Activated naive CD4-positive, alpha-beta T cell treated with anti-CD3 and anti-CD28 coated beads, Interleukin-2, amount 50 U/mL, for 72 hours (primary cell): ENCODE measurements at regions not wholly inside any gene's neighbourhood (a gene's known extent, or its start where the extent isn't known, plus 50 kb on each side); places are given as distances from the start of the nearest gene placed in this dataset.
"Not testable (repeated sequence)": the region's sequence is repeated elsewhere in the genome, so short reads cannot be mapped to it uniquely, and the experiment has no call there.

Experiments
- ATAC-seq, 2 donors: fragments of 150-1000 bp; cut with Tn5 transposase; 2 replicates each; pipeline ENCODE4 v1.10.0; 2021; ENCODE audit warnings: mild to moderate bottlenecking in 2 of 2, moderate library complexity in 2 of 2
- DNase-seq, 2 donors: peaks; one replicate each; pipeline ENCODE4 v3.0.0; 2021 to 2022; ENCODE audit warnings: low spot score in 2 of 2
- H3K27ac Mint-ChIP-seq, 2 donors: one replicate each; pipeline ENCODE4 v1.8.0; 2022; ENCODE audit warnings: mild to moderate bottlenecking in 2 of 2, mixed read lengths in 2 of 2
- H3K36me3 Mint-ChIP-seq, 2 donors: one replicate each; pipeline ENCODE4 v1.8.0; 2022; ENCODE audit warnings: mixed read lengths in 2 of 2
- H3K9me3 Mint-ChIP-seq, 2 donors: one replicate each; pipeline ENCODE4 v1.8.0; 2022; ENCODE audit warnings: mixed read lengths in 2 of 2

GRCh38 chr2:103383541-103383940 is 621.7 kb downstream of the TMEM182 start:
- no peak for DNase-seq
- no peak for ATAC-seq
- H3K9me3 Mint-ChIP-seq: peaks cover 7 to 13% of the 10 kb centered on the region in 2 donors
- no peak overlapping the region for H3K27ac Mint-ChIP-seq
- H3K36me3 Mint-ChIP-seq: peaks cover 2 to 4% of the 10 kb centered on the region in 2 donors

GRCh38 chr2:103386872-103387271 is 625.0 kb downstream of the TMEM182 start:
- Mint-ChIP-seq H3K27ac (no peak overlapping the region), H3K9me3 (peaks cover 5 to 12% of the 10 kb centered on the region in 2 donors), H3K36me3 (no peaks in the 10 kb centered on the region)
- ATAC-seq: no peak
- no peak for DNase-seq

GRCh38 chr2:103387888-103388287 is 626.1 kb downstream of the TMEM182 start:
- no peak for ATAC-seq
- no peak overlapping the region for H3K27ac Mint-ChIP-seq
- H3K36me3 Mint-ChIP-seq: no peaks in the 10 kb centered on the region
- peaks cover 5 to 8% of the 10 kb centered on the region in 2 donors for H3K9me3 Mint-ChIP-seq
- no peak for DNase-seq

GRCh38 chr2:103396152-103396551 is 634.3 kb downstream of the TMEM182 start:
- ATAC-seq: no peak
- no peaks in the 10 kb centered on the region for H3K9me3 Mint-ChIP-seq
- H3K27ac Mint-ChIP-seq: no peak overlapping the region
- no peak for DNase-seq
- H3K36me3 Mint-ChIP-seq: no peaks in the 10 kb centered on the region

- DNase-seq (no peak), ATAC-seq (no peak)
- Mint-ChIP-seq H3K27ac (no peak overlapping the region), H3K9me3 (peaks cover 0 to 4% of the 10 kb centered on the region in 2 donors), H3K36me3 (no peaks in the 10 kb centered on the region)
These were observed 639.8 kb downstream of the TMEM182 start for GRCh38 chr2:103401621-103402020.

GRCh38 chr2:103402336-103402735 is 640.5 kb downstream of the TMEM182 start:
- Mint-ChIP-seq H3K9me3 (peaks cover 0 to 4% of the 10 kb centered on the region in 2 donors), H3K27ac (no peak overlapping the region), H3K36me3 (no peaks in the 10 kb centered on the region)
- no peak for ATAC-seq
- DNase-seq: no peak

GRCh38 chr2:103402944-103403343 is 641.1 kb downstream of the TMEM182 start:
- ATAC-seq: no peak
- H3K9me3 Mint-ChIP-seq: peaks cover 0 to 4% of the 10 kb centered on the region in 2 donors
- no peak overlapping the region for H3K27ac Mint-ChIP-seq
- no peaks in the 10 kb centered on the region for H3K36me3 Mint-ChIP-seq
- no peak for DNase-seq

GRCh38 chr2:103403388-103403787 is 641.6 kb downstream of the TMEM182 start:
- H3K27ac Mint-ChIP-seq, DNase-seq, H3K36me3 Mint-ChIP-seq, H3K9me3 Mint-ChIP-seq, ATAC-seq: not testable (repeated sequence)

- ATAC-seq (no peak), DNase-seq (no peak)
- peaks cover 0 to 3% of the 10 kb centered on the region in 2 donors for H3K36me3 Mint-ChIP-seq
- H3K27ac Mint-ChIP-seq: no peak overlapping the region
- peaks cover 8 to 11% of the 10 kb centered on the region in 2 donors for H3K9me3 Mint-ChIP-seq
These were observed 648.4 kb downstream of the TMEM182 start for GRCh38 chr2:103410221-103410620.

GRCh38 chr2:103419506-103419905 is 657.7 kb downstream of the TMEM182 start:
- Mint-ChIP-seq H3K27ac (no peak overlapping the region), H3K36me3 (peaks cover 0 to 4% of the 10 kb centered on the region in 2 donors), H3K9me3 (peaks cover 12 to 13% of the 10 kb centered on the region in 2 donors)
- ATAC-seq (no peak), DNase-seq (no peak)

GRCh38 chr2:103423100-103423499 is 661.3 kb downstream of the TMEM182 start:
- H3K27ac Mint-ChIP-seq: no peak overlapping the region
- no peak for ATAC-seq
- H3K36me3 Mint-ChIP-seq: no peaks in the 10 kb centered on the region

GRCh38 chr2:103427567-103427966 is 665.7 kb downstream of the TMEM182 start:
- Mint-ChIP-seq H3K27ac (no peak overlapping the region), H3K9me3 (peaks cover 0 to 5% of the 10 kb centered on the region in 2 donors), H3K36me3 (no peaks in the 10 kb centered on the region)
- peak; percentile 55 to 61 for ATAC-seq
- DNase-seq: no peak

More at GRCh38 chr2:103423100-103423499, 661.3 kb downstream of the TMEM182 start:
- H3K9me3 Mint-ChIP-seq: peaks cover 0 to 8% of the 10 kb centered on the region in 2 donors
- DNase-seq: no peak

GRCh38 chr2:103430191-103430590 is 668.4 kb downstream of the TMEM182 start:
- peaks cover 5 to 15% of the 10 kb centered on the region in 2 donors for H3K9me3 Mint-ChIP-seq
- H3K36me3 Mint-ChIP-seq: no peaks in the 10 kb centered on the region
- DNase-seq (no peak), ATAC-seq (no peak)
- H3K27ac Mint-ChIP-seq: no peak overlapping the region

- no peak for DNase-seq
- Mint-ChIP-seq H3K27ac (no peak overlapping the region), H3K9me3 (peaks cover 19 to 20% of the 10 kb centered on the region in 2 donors), H3K36me3 (no peaks in the 10 kb centered on the region)
- ATAC-seq: peak; percentile 58 to 70
These were observed 673.2 kb downstream of the TMEM182 start for GRCh38 chr2:103435010-103435409.

- ATAC-seq (no peak), DNase-seq (no peak)
- no peaks in the 10 kb centered on the region for H3K36me3 Mint-ChIP-seq
- no peak overlapping the region for H3K27ac Mint-ChIP-seq
- peaks cover 19 to 20% of the 10 kb centered on the region in 2 donors for H3K9me3 Mint-ChIP-seq
These were observed 675.3 kb downstream of the TMEM182 start for GRCh38 chr2:103437161-103437560.

GRCh38 chr2:103445347-103445746 is 683.5 kb downstream of the TMEM182 start:
- ATAC-seq (no peak), DNase-seq (no peak)
- Mint-ChIP-seq H3K36me3 (no peaks in the 10 kb centered on the region), H3K9me3 (peaks cover 10 to 21% of the 10 kb centered on the region in 2 donors), H3K27ac (no peak overlapping the region)

- no peak overlapping the region for H3K27ac Mint-ChIP-seq
These were observed 686.7 kb downstream of the TMEM182 start for GRCh38 chr2:103448495-103448894.

GRCh38 chr2:103451283-103451682 is 689.5 kb downstream of the TMEM182 start:
- H3K36me3 Mint-ChIP-seq: no peaks in the 10 kb centered on the region
- no peak overlapping the region for H3K27ac Mint-ChIP-seq
- no peak for ATAC-seq
- DNase-seq: no peak
- H3K9me3 Mint-ChIP-seq: peaks cover 5 to 13% of the 10 kb centered on the region in 2 donors

More at GRCh38 chr2:103448495-103448894, 686.7 kb downstream of the TMEM182 start:
- no peaks in the 10 kb centered on the region for H3K36me3 Mint-ChIP-seq
- ATAC-seq: no peak
- no peak for DNase-seq
- H3K9me3 Mint-ChIP-seq: peaks cover 14 to 18% of the 10 kb centered on the region in 2 donors
